ENCODE measurements at regions not wholly inside any gene's neighbourhood (a gene's known extent, or its start where the extent isn't known, plus 50 kb on each side); places are given as distances from the start of the nearest gene placed in this dataset.

- Histone ChIP-seq H2AFZ (ENCODE audit: low read length) (no peak overlapping the region), H3K27me3 (ENCODE audit: insufficient read depth, low read length) (no peaks in the 10 kb centered on the region), H3F3A (ENCODE audit: insufficient read depth, low read length) (no peaks in the 10 kb centered on the region), H3K4me1 (ENCODE audit: insufficient read depth, low read length, severe bottlenecking) (no peaks in the 10 kb centered on the region), H3K36me3 (ENCODE audit: insufficient read depth, low read length) (no peaks in the 10 kb centered on the region), H4K20me1 (ENCODE audit: insufficient read depth, low read length) (no peaks in the 10 kb centered on the region), H3K9me3 (ENCODE audit: low read length) (no peaks in the 10 kb centered on the region), H3K9me2 (ENCODE audit: low read depth, low read length) (no peaks in the 10 kb centered on the region), H3K9ac (ENCODE audit: low read length) (no peak overlapping the region), H3K4me3 (ENCODE audit: low read depth, low read length, poor library complexity, severe bottlenecking) (no peak overlapping the region), H3K4me2 (ENCODE audit: low read length) (no peak overlapping the region), H3K27ac (ENCODE audit: low read depth, low read length, poor library complexity, severe bottlenecking) (no peak overlapping the region), H3K79me2 (ENCODE audit: insufficient read depth, low read length) (no peaks in the 10 kb centered on the region)
- TF ChIP-seq CTCF (IDR thresholded peaks at IDR 0.05; ENCODE audit: low read length): no peak
- no peak for TF ChIP-seq EZH2 (IDR thresholded peaks at IDR 0.05; ENCODE audit: borderline replicate concordance, low read length)
These were observed 130.6 kb downstream of the KLF5 start for GRCh38 chr13:73189362-73189761.

GRCh38 chr13:73187106-73187505 is 128.3 kb downstream of the KLF5 start:
- no peaks in the 10 kb centered on the region for H3K9me3 ChIP-seq (ENCODE audit: low read length)
- no peaks in the 10 kb centered on the region for H3K4me1 ChIP-seq (ENCODE audit: insufficient read depth, low read length, severe bottlenecking)
- H3K79me2 ChIP-seq (ENCODE audit: insufficient read depth, low read length): no peaks in the 10 kb centered on the region
- no peaks in the 10 kb centered on the region for H3K27me3 ChIP-seq (ENCODE audit: insufficient read depth, low read length)
- no peaks in the 10 kb centered on the region for H3K9me2 ChIP-seq (ENCODE audit: low read depth, low read length)
- no peak overlapping the region for H3K9ac ChIP-seq (ENCODE audit: low read length)
- no peak overlapping the region for H3K27ac ChIP-seq (ENCODE audit: low read depth, low read length, poor library complexity, severe bottlenecking)
- H3K4me3 ChIP-seq (ENCODE audit: low read depth, low read length, poor library complexity, severe bottlenecking): no peak overlapping the region
- H2AFZ ChIP-seq (ENCODE audit: low read length): no peak overlapping the region
- no peaks in the 10 kb centered on the region for H4K20me1 ChIP-seq (ENCODE audit: insufficient read depth, low read length)
- no peaks in the 10 kb centered on the region for H3K36me3 ChIP-seq (ENCODE audit: insufficient read depth, low read length)
- TF ChIP-seq EZH2 (IDR thresholded peaks at IDR 0.05; ENCODE audit: borderline replicate concordance, low read length) (no peak), CTCF (IDR thresholded peaks at IDR 0.05; ENCODE audit: low read length) (no peak)
- H3F3A ChIP-seq (ENCODE audit: insufficient read depth, low read length): no peaks in the 10 kb centered on the region
- H3K4me2 ChIP-seq (ENCODE audit: low read length): no peak overlapping the region

- Histone ChIP-seq H3K4me2 (ENCODE audit: low read length) (no peak overlapping the region), H4K20me1 (ENCODE audit: insufficient read depth, low read length) (no peaks in the 10 kb centered on the region), H3K79me2 (ENCODE audit: insufficient read depth, low read length) (no peaks in the 10 kb centered on the region), H3K9ac (ENCODE audit: low read length) (no peak overlapping the region), H3K27me3 (ENCODE audit: insufficient read depth, low read length) (no peaks in the 10 kb centered on the region), H3K27ac (ENCODE audit: low read depth, low read length, poor library complexity, severe bottlenecking) (no peak overlapping the region), H3K4me1 (ENCODE audit: insufficient read depth, low read length, severe bottlenecking) (no peaks in the 10 kb centered on the region), H3K36me3 (ENCODE audit: insufficient read depth, low read length) (no peaks in the 10 kb centered on the region), H2AFZ (ENCODE audit: low read length) (no peak overlapping the region), H3K9me2 (ENCODE audit: low read depth, low read length) (no peaks in the 10 kb centered on the region), H3F3A (ENCODE audit: insufficient read depth, low read length) (no peaks in the 10 kb centered on the region), H3K9me3 (ENCODE audit: low read length) (no peaks in the 10 kb centered on the region), H3K4me3 (ENCODE audit: low read depth, low read length, poor library complexity, severe bottlenecking) (no peak overlapping the region)
- TF ChIP-seq EZH2 (IDR thresholded peaks at IDR 0.05; ENCODE audit: borderline replicate concordance, low read length) (no peak), CTCF (IDR thresholded peaks at IDR 0.05; ENCODE audit: low read length) (no peak)
These were observed 121.0 kb downstream of the KLF5 start for GRCh38 chr13:73179650-73180274.
